Dedifferentiated amniotic fluid mesenchymal stem cell (primary cell): ENCODE measurements at regions not wholly inside any gene's neighbourhood (a gene's known extent, or its start where the extent isn't known, plus 50 kb on each side); places are given as distances from the start of the nearest gene placed in this dataset.
"Not testable (repeated sequence)": the region's sequence is repeated elsewhere in the genome, so short reads cannot be mapped to it uniquely, and the experiment has no call there.

Experiments used
- DNase-seq: peaks from one replicate; pipeline ENCODE4 v3.0.0-alpha.2; 2016; ENCODE audit errors: extremely low spot score

DNA sequence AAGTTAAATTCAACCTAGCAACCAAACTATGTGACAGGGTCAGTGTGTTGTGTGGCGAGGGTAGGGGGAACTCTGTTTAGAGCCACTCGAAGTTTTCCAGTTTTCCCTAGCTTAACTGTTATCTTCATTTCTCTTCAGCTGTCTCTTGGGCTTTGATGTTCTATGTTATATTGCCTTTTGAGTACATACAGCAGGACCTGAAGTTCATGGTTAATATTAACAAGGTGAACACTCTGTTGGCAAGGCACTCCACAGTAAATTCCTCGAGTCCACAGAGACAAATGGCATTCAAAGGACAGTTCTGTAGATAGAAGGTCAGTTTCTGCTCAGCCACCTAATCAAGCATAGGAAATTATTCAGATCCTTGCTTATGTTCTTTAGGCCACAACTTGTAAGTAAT is 147.9 kb upstream of the DPH6 start:
- DNase-seq, result no peak

- DNase-seq, result no peak
Observed at GRCh38 chr15:35695003-35695402, 149.0 kb upstream of the DPH6 start.

- no peak for DNase-seq
Observed at GRCh38 chr15:35696767-35697231, 150.8 kb upstream of the DPH6 start.

GRCh38 chr15:35697549-35698299 is 151.8 kb upstream of the DPH6 start:
- peak; percentile 43 for DNase-seq

GRCh38 chr15:35698331-35698730 is 152.4 kb upstream of the DPH6 start:
- no peak for DNase-seq

DNA sequence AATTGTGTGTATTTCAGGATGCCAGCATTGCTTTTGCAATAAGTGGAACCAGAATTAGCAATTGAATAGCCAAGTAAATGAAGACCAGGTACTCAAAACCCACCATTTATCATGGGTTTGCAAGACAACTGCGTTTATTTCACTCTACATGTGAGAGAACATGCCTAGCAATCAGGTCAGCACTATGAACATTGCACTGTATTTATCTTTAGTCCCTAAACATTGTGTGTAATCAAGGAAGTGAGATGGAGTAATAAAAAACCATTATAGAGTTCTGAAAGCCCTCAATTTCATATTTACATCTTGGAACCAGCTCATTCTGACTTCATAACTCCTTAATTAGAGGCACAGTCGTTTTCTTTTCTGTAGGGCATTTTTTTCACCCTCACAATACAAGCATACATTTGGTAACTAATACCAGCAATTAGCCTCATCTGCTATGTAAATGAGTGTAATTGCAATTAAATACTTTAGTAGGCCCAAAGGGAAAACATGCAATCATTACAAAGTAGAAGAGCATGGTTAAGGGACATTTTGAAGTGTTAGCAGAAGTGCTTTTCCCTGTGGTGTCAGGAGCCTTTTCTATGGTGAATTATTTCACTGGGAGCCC is 153.1 kb upstream of the DPH6 start:
- DNase-seq, result no peak

DNA sequence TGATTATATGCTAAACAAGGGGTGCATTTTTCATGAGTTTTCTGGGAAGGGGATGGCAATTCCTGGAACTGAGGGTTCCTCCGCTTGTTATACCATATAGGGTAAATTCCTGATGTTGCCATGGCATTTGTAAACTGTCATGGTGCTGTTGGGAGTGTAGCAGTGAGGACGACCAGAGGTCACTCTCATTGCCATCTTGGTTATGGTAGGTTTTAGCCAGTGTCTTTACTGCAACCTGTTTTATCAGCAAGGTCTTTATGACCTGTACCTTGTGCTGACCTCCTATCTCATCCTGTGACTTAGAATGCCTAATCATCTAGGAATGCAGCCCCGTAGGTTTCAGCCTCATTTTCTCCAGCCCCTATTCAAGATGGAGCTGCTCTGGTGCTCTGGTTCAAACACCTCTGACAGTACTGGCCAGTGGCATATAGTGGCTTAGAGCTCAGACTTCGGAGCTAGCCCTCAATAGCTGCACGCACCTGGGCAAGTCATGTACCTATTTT is 154.2 kb upstream of the DPH6 start:
- not testable (repeated sequence) for DNase-seq

- no peak for DNase-seq
Observed at GRCh38 chr15:35701402-35702046, 155.6 kb upstream of the DPH6 start.

DNA sequence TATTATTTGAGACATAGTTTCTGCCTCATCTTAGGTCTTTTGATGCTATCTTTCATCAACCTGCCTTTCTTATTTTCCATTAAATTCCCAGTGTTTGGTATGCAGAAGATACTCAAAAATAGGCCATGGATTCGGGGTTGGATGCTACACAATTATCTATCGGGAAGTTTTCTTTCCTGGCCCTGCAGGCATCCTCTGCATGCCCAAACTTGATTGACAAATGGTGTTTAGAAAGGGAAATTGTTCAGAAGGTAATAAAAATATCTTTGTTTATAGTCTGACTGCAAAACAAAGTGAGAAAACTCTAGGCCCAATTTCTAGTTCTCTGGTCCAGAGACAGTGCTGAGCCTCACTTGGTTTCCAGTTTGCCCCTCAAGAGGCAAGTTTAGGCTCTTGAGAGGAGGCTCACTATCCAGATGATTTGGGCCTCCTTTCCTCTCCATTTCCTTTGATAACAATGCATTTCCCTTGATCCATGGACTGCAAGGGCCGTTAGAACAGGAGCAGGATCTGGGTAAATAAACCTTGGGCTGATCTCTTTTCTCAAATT is 157.1 kb upstream of the DPH6 start:
- no peak for DNase-seq

DNA sequence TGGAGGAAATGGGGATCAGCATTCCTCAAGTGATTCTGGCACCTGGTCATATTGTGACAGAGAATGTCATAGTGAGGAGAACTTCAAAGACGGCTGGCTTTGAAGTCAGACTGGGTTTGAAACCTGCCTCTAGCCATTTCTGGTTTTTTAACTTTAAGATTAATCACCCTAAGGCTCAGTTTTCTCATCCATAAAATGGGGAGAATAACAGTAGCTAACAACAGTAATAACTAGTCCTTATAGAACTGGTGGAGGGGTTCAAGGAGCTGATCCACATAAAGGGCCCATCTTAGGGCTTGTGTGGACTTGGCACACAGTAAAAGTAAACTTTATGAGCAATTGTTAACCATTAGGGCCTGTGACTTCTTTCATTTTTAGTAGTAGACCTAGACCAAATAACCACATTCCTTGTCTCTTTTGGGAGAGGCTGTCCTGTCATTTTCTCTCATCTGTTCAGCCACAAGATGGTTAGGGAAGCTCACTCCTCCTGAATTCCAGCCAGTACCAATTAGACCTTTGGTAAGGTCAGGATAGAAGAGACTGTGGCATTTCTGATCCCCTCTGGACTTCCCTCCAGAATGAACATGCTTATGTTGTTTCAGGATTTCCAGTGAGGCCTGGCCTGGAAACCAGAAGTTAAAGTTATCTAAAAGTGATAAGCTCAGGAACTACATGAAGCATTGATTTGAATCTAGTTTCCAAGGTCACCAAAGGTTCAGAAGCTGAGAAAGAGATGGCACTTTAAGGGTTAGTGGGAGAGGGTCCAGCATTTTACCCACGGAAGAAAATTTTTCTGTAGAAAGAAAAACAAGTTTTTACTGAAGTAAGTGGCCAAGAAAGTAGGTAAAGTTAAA is 159.3 kb upstream of the DPH6 start:
- DNase-seq, result no peak

DNA sequence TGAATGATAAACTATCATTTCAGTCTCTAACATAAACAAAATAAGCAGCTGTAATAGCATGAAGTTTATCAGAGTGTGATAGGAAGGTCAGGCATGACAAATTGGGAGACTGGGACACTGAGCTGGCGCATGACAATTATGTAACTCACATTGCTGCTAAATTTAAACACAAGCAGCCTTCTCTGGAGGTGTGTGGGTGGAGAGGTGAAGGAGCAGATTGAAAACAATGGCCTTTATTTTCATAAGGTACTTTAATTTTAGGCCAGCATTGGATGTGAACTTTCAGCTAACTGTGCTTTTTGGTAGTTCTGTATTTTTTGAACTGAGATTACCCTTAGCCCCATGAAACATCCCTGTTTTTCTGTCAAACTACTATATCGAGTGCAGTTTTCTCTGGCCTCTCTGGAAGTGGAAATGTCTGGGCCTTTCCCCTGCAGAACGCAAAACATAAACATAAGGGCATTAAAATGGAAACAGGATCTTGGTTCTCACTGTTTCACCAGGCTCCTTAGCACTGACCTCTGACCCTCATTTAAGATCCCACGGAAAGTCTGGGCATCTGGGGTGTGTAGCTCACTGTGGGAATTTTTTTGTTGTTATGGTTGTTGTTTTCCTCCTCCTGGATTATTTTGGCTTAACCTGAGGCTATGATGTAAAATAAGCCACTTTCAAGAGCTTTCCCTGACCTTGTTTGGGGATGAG is 160.1 kb upstream of the DPH6 start:
- no peak for DNase-seq

DNA sequence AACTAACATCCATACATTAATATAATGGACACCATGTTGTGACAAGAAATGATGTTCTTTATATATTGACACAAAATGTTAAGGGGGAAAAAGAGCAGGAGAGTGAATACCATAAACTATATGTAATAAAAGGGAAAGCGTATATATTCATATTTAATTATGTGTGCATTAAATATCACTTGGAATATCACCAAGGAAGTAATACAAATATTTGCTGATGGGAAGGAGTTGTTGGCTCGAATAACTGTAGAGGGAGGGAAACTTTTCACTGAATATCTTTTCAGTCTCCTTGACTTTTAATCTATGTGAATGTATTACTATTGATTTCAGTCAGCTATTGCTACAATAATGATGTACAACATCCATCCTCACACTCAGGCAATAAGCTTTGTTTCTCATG is 167.0 kb upstream of the DPH6 start:
- no peak for DNase-seq

DNA sequence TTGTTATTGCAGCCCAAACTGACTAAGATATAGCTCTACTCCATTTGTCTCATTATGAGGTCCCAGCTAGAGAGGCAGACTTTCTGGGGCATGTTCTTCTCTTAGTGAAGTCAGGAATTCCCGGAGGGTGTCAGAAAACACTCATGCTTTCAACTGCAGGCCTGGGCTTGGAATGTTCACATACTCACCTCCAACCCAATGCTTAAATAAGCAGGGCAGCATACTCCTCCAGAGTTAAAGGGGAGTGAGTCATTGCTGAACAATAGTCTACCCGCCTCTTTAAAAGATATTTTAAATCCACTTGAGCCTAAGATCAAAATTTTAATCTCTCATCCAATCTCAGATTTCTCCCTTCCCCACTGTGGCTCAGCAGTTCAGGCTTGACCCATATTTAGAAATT is 167.8 kb upstream of the DPH6 start:
- no peak for DNase-seq

DNA sequence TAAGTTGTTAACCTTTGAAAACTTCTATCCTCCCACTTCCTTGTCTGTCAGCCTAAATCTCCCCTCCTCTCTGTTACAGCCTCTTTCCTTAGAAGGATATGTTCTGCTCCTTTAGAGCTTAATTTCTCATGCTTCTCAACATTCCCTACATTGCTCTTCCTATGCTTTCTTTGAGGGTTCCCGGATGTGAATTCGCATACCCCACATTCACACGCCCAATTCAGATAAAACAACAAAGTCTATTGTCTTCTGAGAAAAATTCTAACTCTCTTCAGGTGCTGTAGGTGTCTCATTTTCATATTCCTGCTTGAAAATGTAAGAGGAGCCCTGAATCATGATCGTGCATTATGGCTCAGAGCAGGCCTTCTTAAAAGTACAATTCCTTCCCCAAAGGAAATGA is 171.8 kb upstream of the DPH6 start:
- DNase-seq, result no peak

- no peak for DNase-seq
Observed at GRCh38 chr15:35720019-35720418, 174.1 kb upstream of the DPH6 start.

GRCh38 chr15:35720984-35721383 is 175.0 kb upstream of the DPH6 start:
- no peak for DNase-seq

- no peak for DNase-seq
Observed at GRCh38 chr15:35721751-35722150, 175.8 kb upstream of the DPH6 start.

DNA sequence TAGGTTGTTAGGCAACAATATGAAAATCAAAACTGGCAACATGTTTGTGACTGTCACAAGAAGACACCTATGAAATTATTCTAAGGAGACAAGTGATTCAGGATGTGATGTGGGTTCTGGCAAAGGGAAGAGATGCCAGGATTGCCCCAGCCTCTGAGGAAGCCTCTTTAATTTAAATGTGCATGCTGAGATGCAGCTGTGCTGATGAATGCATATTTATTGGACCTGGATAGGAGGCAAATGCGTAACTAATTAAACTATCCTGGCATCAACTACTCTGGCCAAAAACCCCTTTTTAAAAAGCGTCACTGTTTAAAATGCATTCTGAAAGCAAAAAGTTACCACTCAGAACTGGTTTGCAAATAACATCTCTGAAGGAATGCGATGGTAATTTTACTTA is 176.5 kb upstream of the DPH6 start:
- no peak for DNase-seq

DNA sequence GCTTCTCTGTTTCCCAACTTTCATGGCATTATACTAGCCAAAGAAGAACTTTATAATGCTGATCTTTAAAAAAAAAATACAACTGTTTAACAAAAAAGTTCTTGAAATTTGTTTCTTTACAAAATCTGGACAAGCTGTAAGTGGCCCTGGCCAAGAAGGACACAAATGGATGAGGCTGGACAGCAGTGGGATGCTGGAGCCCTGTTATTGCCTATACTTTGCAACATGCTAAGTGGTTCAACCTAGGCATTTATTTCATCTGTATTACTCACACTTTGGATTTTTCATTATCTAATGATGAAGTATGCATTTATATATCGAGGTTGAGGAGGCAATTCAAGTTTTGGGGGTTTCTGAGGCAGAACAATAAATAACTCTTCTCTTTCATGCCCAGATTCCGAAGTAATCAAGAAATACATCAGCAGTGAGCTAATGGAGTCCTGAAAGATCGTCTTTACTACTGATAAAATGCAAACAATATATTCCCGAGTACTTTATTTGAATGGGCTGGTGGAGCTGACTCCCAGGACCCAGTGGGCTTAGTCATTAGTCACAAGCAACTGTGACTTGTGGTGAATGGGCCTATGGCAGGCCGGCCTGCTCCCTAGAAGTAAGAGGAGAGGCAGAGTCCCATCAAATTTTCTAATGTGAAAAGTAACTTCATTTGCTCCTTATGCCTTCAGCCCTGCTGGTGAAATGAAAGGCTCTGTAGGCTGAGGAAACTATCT is 177.3 kb upstream of the DPH6 start:
- no peak for DNase-seq

DNA sequence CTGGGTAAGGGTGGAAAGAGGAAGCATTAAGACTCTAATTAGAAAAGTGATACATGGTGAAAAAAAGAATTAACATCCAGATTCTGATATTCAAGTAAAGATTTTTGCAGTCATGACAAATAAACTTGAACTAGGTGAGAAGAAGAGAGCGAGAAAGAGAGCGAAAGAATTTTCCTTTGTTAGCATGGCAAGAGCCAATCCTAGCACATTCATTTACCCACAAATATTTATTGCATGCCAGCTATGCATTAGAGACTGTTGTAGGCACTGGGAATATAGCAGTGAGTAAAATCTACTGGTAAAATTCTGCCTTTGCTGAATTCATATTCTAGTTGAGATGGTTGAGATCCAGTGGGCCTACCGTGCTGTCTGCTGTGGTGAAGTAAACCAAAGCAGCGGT is 177.9 kb upstream of the DPH6 start:
- DNase-seq, result peak; percentile 22
